Sigmoid colon (tissue), 6 donors: ENCODE measurements at regions not wholly inside any gene's neighbourhood (a gene's known extent, or its start where the extent isn't known, plus 50 kb on each side); places are given as distances from the start of the nearest gene placed in this dataset.

Experiments used
- DNase-seq: peaks from one replicate; pipeline ENCODE4 v3.0.0-alpha.2; 2019
- H3K27ac ChIP-seq, 4 donors: fragments of 200-600 bp; sonication (generic); one replicate each; pipeline ENCODE4 v1.5.1; 2016 to 2019; ENCODE audit warnings: mild to moderate bottlenecking in 1 of 4
- H3K27me3 ChIP-seq, 3 donors: fragments of 200-600 bp; sonication (generic); one replicate each; pipeline ENCODE4 v1.5.1; 2019; ENCODE audit warnings: mild to moderate bottlenecking in 1 of 3
- H3K36me3 ChIP-seq, 4 donors: fragments of 200-600 bp; sonication (generic); one replicate each; pipeline ENCODE4 v1.5.1; 2016 to 2019
- H3K4me1 ChIP-seq, 4 donors: fragments of 200-600 bp; sonication (generic); one replicate each; pipeline ENCODE4 v1.5.1; 2017 to 2019
- H3K4me3 ChIP-seq, 4 donors: fragments of 200-600 bp; sonication (generic); one replicate each; pipeline ENCODE4 v1.5.1; 2017 to 2019; ENCODE audit warnings: mild to moderate bottlenecking in 2 of 4, moderate library complexity in 1 of 4
- H3K9me3 ChIP-seq, 4 donors: fragments of 200-600 bp in 3 of 4; sonication (generic) in 3 of 4; one replicate each; pipeline versions ENCODE4 v1.5.1 to v1.6.1; 2013 to 2019
- EP300 ChIP-seq, 4 donors: sonication (generic); formaldehyde crosslinking; IDR thresholded peaks; one replicate each; pipeline ENCODE4 v1.6.1; 2017; ENCODE audit warnings: antibody characterized with exemption in 4 of 4
- POLR2A ChIP-seq, 2 donors: fragments of 450-650 bp; IDR thresholded peaks; one replicate each; pipeline ENCODE4 v1.6.1; 2016; ENCODE audit warnings: antibody characterized with exemption in 2 of 2, mild to moderate bottlenecking in 2 of 2, moderate library complexity in 2 of 2
- POLR2AphosphoS5 ChIP-seq, 4 donors: sonication (generic); formaldehyde crosslinking; IDR thresholded peaks; one replicate each; pipeline ENCODE4 v1.6.1; 2017; ENCODE audit warnings: antibody characterized with exemption in 4 of 4
- WGBS, 2 donors: extraction: QIAGEN DNeasy Blood & Tissue Kit; methylation state at CpG; one replicate each; pipeline ENCODE4 v1.1.7; 2013; 5-methylcytosine and 5-hydroxymethylcytosine counted together
- intact Hi-C: fragments of 100-400 bp; cut with DNase I; formaldehyde crosslinking; loops from one replicate; pipeline ENCODE4 v1.15.1; 2023
- TF ChIP-seq, protein P1 (sequence below), 4 experiments: fragments of 450-650 bp in 3 of 4; fragments of 200-600 bp in 1 of 4; IDR thresholded peaks; one replicate each; pipeline ENCODE4 v1.5.1; 2016 to 2019; ENCODE audit warnings: antibody characterized with exemption in 4 of 4, mild to moderate bottlenecking in 3 of 4, moderate library complexity in 2 of 4
- donor health status: healthy with polysubstance abuse.
- donor health status: healthy.

DNA sequence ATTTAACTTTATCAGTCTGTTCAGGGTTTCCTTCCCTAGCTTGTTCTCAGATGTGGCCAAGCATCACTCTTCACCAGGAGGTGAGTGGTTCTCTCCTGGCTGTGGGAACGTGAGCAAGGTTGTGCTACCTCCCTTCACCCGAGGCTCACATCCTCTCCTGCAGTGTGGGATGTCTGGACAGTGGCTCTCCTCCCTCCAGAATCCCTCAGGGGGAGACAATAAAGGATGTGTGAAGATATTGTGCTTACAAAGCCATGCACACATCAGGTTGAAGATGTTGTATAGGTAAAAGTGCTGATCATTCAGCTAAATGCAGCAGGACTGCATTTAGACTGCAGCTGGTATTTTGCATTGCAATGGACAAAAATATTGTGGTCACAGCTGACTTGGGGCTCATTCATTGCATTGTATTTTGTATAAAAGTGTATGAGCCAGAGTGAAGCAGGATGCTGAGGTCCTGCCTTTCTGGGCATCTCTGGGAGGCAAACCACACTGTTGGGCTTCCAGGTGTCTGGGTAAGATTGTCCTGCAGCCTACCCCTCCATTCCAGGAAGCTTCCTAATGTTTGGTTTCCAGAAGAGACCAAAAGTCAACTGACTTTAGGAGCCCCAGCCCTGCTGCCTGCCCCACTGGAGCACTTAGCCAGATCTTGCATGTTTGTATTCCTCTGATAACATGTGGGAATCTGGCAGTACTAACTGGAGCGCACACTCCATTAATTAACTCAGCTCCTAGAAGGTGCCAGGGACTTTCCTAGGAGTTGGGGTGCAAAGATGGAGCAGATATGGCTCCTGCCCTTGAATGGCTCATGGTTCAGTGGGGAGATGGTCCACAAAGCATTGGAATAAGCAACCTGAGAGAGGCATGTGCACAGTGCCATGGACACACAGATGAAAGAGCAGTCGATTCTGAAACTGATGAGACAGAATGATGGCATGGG, 292.5 kb upstream of the ZNF32 start:
- no peaks in the 10 kb centered on the region for H3K27me3 ChIP-seq
- H3K4me3 ChIP-seq, result no peak overlapping the region
- H3K9me3 ChIP-seq, result no peaks in the 10 kb centered on the region
- TF ChIP-seq POLR2AphosphoS5 (IDR thresholded peaks at IDR 0.05) (no peak), POLR2A (IDR thresholded peaks at IDR 0.05) (no peak), EP300 (IDR thresholded peaks at IDR 0.05) (no peak)
- TF ChIP-seq, protein P1, sequence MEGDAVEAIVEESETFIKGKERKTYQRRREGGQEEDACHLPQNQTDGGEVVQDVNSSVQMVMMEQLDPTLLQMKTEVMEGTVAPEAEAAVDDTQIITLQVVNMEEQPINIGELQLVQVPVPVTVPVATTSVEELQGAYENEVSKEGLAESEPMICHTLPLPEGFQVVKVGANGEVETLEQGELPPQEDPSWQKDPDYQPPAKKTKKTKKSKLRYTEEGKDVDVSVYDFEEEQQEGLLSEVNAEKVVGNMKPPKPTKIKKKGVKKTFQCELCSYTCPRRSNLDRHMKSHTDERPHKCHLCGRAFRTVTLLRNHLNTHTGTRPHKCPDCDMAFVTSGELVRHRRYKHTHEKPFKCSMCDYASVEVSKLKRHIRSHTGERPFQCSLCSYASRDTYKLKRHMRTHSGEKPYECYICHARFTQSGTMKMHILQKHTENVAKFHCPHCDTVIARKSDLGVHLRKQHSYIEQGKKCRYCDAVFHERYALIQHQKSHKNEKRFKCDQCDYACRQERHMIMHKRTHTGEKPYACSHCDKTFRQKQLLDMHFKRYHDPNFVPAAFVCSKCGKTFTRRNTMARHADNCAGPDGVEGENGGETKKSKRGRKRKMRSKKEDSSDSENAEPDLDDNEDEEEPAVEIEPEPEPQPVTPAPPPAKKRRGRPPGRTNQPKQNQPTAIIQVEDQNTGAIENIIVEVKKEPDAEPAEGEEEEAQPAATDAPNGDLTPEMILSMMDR (IDR thresholded peaks at IDR 0.05), result no peak
- WGBS, 2 donors, result 50 to 64% methylated on average over 4 of the region's 4 CpGs
- intact Hi-C loops, result no loop called here
- H3K27ac ChIP-seq, result no peak overlapping the region
- no peak for DNase-seq
- no peaks in the 10 kb centered on the region for H3K36me3 ChIP-seq
- peaks cover 0 to 7% (median 0%) of the 10 kb centered on the region in 4 donors for H3K4me1 ChIP-seq

DNA sequence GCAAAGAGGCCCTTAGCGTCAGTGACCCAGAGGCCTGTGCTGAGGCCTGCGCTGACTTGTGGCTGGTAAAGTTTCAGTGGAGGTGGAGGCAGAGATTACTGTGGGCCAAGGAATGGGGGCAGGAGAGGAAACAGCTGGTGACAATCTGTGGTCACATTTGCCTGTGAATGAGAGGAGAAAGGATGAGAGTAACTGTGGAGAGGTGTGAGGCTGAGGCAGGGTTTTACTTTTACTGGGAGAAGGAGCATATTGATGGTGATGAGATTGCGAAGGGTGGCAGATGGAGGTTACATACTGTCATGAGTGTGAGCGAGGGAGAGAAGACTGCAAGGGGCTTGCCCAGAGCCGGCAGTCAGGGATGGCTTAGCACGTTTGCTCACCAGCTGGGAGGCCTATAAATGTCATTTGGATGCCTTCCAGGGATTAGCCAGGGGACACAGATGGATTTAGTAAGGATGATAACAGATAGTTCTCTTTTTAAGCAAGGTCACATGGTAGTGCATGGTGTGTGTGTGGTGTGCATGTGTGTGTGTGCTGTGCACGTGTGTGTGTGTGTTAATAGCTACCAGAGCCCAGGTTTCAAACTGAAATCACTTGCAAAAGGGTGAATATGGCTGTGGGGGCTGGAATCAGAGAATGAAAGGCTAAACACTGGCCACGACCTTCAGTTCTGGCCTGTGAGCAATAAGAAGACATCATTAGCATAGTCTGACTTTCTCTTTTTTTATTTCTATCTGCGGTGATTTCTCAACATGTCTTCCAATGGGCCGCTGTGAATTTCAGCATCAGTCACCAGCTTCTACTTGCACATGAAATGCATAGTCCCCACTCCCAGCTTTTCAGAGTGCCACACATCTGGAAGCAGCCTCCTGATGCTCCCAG, 291.5 kb upstream of the ZNF32 start:
- no peaks in the 10 kb centered on the region for H3K9me3 ChIP-seq
- TF ChIP-seq POLR2AphosphoS5 (IDR thresholded peaks at IDR 0.05), result no peak
- TF ChIP-seq, protein P1 (IDR thresholded peaks at IDR 0.05), result no peak
- no peak for TF ChIP-seq EP300 (IDR thresholded peaks at IDR 0.05)
- no peak for TF ChIP-seq POLR2A (IDR thresholded peaks at IDR 0.05)
- no peaks in the 10 kb centered on the region for H3K36me3 ChIP-seq
- no peak overlapping the region for H3K27ac ChIP-seq
- 51 to 54% methylated on average over 10 of the region's 10 CpGs for WGBS, 2 donors
- H3K27me3 ChIP-seq, result no peaks in the 10 kb centered on the region
- intact Hi-C loops, result no loop called here
- H3K4me3 ChIP-seq, result no peak overlapping the region
- H3K4me1 ChIP-seq, result peaks cover 0 to 7% (median 0%) of the 10 kb centered on the region in 4 donors
- no peak for DNase-seq

DNA sequence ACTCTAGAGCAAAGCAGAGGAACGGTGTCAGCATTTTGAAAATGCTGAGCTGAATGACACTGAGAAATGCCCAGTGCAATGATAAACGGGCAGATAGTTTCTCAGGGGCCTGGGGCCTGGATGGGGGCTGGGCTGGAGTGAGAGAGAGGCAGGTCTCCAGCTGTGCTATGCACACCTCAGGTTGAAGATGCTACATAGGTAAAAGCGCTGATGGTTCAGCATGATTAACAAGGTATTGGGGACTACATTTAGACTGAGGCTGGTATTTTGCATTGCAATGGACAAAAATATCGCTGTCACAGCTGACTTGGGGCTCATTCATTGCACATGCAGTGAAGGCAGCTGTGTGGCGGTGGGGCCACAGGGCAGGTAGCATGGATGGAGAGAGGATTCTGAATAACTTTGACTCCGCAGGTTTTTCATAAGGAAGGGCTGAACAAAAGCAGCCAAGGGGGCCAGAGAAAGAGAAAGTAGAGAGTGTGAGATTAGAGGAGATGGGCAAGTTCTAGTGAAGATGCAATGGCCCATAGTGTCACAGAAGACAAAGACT, 290.8 kb upstream of the ZNF32 start:
- Histone ChIP-seq H3K27ac (no peak overlapping the region), H3K9me3 (no peaks in the 10 kb centered on the region), H3K36me3 (no peaks in the 10 kb centered on the region), H3K4me3 (no peak overlapping the region), H3K4me1 (peaks cover 0 to 7% (median 0%) of the 10 kb centered on the region in 4 donors), H3K27me3 (no peaks in the 10 kb centered on the region)
- intact Hi-C loops, result no loop called here
- WGBS, 2 donors, result 68 to 81% methylated on average over 6 of the region's 6 CpGs
- DNase-seq, result no peak
- TF ChIP-seq EP300 (IDR thresholded peaks at IDR 0.05) (no peak), POLR2AphosphoS5 (IDR thresholded peaks at IDR 0.05) (no peak), POLR2A (IDR thresholded peaks at IDR 0.05) (no peak)
- TF ChIP-seq, protein P1 (IDR thresholded peaks at IDR 0.05), result no peak

DNA sequence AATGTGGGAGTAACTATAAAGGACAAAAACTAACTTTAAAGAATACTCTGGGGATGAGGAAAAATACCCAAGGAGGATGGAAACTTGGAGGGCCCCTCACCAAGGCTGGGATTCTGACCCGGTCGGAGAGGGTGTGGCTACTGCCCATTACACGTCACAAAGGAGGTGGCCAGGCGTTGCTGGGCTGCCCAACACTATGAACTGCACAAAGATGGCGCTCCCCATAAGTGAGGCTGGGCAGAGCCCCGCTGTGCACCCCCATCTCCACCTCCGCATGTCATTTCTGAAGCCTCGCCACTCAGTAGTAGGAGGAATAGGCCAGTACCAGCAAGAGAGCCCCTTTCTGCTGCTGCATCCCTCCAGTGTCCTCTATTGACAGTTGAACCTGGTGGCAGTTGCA, 290.1 kb upstream of the ZNF32 start:
- no peaks in the 10 kb centered on the region for H3K27me3 ChIP-seq
- TF ChIP-seq, protein P1 (IDR thresholded peaks at IDR 0.05), result no peak
- no peak for TF ChIP-seq POLR2A (IDR thresholded peaks at IDR 0.05)
- no peak for TF ChIP-seq POLR2AphosphoS5 (IDR thresholded peaks at IDR 0.05)
- TF ChIP-seq EP300 (IDR thresholded peaks at IDR 0.05), result no peak
- no peaks in the 10 kb centered on the region for H3K36me3 ChIP-seq
- H3K27ac ChIP-seq, result no peak overlapping the region
- peaks cover 0 to 7% (median 0%) of the 10 kb centered on the region in 4 donors for H3K4me1 ChIP-seq
- intact Hi-C loops, result no loop called here
- no peak for DNase-seq
- no peaks in the 10 kb centered on the region for H3K9me3 ChIP-seq
- 77 to 84% methylated on average over 8 of the region's 8 CpGs for WGBS, 2 donors
- H3K4me3 ChIP-seq, result no peak overlapping the region
